T-helper 2 cell treated with Interferon-gamma antibody and Interleukin-4, amounts not matched to agents 5 μg/mL and 100 μg/mL, for 36 hours (primary cell): ENCODE measurements at regions not wholly inside any gene's neighbourhood (a gene's known extent, or its start where the extent isn't known, plus 50 kb on each side); places are given as distances from the start of the nearest gene placed in this dataset.
"Not testable (repeated sequence)": the region's sequence is repeated elsewhere in the genome, so short reads cannot be mapped to it uniquely, and the experiment has no call there.

ENCODE experiments used
- DNase-seq: peaks from one replicate; pipeline ENCODE4 v3.0.0; 2021; ENCODE audit warnings: low spot score
- H3K27ac Mint-ChIP-seq: one replicate; pipeline ENCODE4 v1.8.0; 2021; ENCODE audit warnings: mild to moderate bottlenecking, mixed read lengths
- H3K27me3 Mint-ChIP-seq: one replicate; pipeline ENCODE4 v1.8.0; 2021; ENCODE audit warnings: low read depth, mixed read lengths
- H3K36me3 Mint-ChIP-seq: one replicate; pipeline ENCODE4 v1.8.0; 2021; ENCODE audit warnings: low read depth, mixed read lengths
- H3K4me1 Mint-ChIP-seq: one replicate; pipeline ENCODE4 v1.8.0; 2021; ENCODE audit warnings: low read depth, mixed read lengths
- H3K4me3 Mint-ChIP-seq: one replicate; pipeline ENCODE4 v1.8.0; 2022; ENCODE audit warnings: mild to moderate bottlenecking, moderate library complexity, mixed read lengths
- H3K9me3 Mint-ChIP-seq: one replicate; pipeline ENCODE4 v1.8.0; 2021; ENCODE audit warnings: mixed read lengths

GRCh38 chr6:100196214-100196982, 202.4 kb upstream of the MCHR2 start:
- not testable (repeated sequence) for H3K36me3 Mint-ChIP-seq

GRCh38 chr6:100195244-100195643, 201.2 kb upstream of the MCHR2 start:
- H3K9me3 Mint-ChIP-seq, DNase-seq: not testable (repeated sequence)

More at GRCh38 chr6:100196214-100196982, 202.4 kb upstream of the MCHR2 start:
- H3K9me3 Mint-ChIP-seq, DNase-seq, H3K27me3 Mint-ChIP-seq, H3K4me1 Mint-ChIP-seq, H3K27ac Mint-ChIP-seq, H3K4me3 Mint-ChIP-seq: not testable (repeated sequence)

GRCh38 chr6:100194535-100194934, 200.5 kb upstream of the MCHR2 start:
- no peak for DNase-seq
- peaks cover 3% of the 10 kb centered on the region for H3K27me3 Mint-ChIP-seq
- no peaks in the 10 kb centered on the region for H3K9me3 Mint-ChIP-seq
- no peaks in the 10 kb centered on the region for H3K36me3 Mint-ChIP-seq
- no peak overlapping the region for H3K27ac Mint-ChIP-seq
- no peak overlapping the region for H3K4me3 Mint-ChIP-seq
- H3K4me1 Mint-ChIP-seq = no peaks in the 10 kb centered on the region

More at GRCh38 chr6:100195244-100195643, 201.2 kb upstream of the MCHR2 start:
- not testable (repeated sequence) for H3K4me3 Mint-ChIP-seq, H3K27me3 Mint-ChIP-seq, H3K27ac Mint-ChIP-seq, H3K4me1 Mint-ChIP-seq, H3K36me3 Mint-ChIP-seq

GRCh38 chr6:100188754-100189153, 194.7 kb upstream of the MCHR2 start:
- Mint-ChIP-seq H3K36me3 (no peaks in the 10 kb centered on the region), H3K9me3 (no peaks in the 10 kb centered on the region), H3K27me3 (peaks cover 9% of the 10 kb centered on the region), H3K27ac (no peak overlapping the region), H3K4me1 (peaks cover 8% of the 10 kb centered on the region), H3K4me3 (no peak overlapping the region)
- no peak for DNase-seq

GRCh38 chr6:100186552-100186951, 192.5 kb upstream of the MCHR2 start:
- no peak for DNase-seq
- no peak overlapping the region for H3K27ac Mint-ChIP-seq
- H3K9me3 Mint-ChIP-seq = no peaks in the 10 kb centered on the region
- H3K4me1 Mint-ChIP-seq = peaks cover 8% of the 10 kb centered on the region
- H3K4me3 Mint-ChIP-seq = no peak overlapping the region
- no peaks in the 10 kb centered on the region for H3K36me3 Mint-ChIP-seq
- peaks cover 9% of the 10 kb centered on the region for H3K27me3 Mint-ChIP-seq

- no peaks in the 10 kb centered on the region for H3K9me3 Mint-ChIP-seq
- peaks cover 6% of the 10 kb centered on the region for H3K27me3 Mint-ChIP-seq
- no peak overlapping the region for H3K4me3 Mint-ChIP-seq
- H3K4me1 Mint-ChIP-seq = peaks cover 10% of the 10 kb centered on the region
- no peaks in the 10 kb centered on the region for H3K36me3 Mint-ChIP-seq
- DNase-seq = no peak
- no peak overlapping the region for H3K27ac Mint-ChIP-seq
Observed at GRCh38 chr6:100185615-100186014, 191.6 kb upstream of the MCHR2 start.

GRCh38 chr6:100184473-100184872, 190.4 kb upstream of the MCHR2 start:
- Mint-ChIP-seq H3K4me3 (no peak overlapping the region), H3K36me3 (no peaks in the 10 kb centered on the region), H3K27ac (no peak overlapping the region)

GRCh38 chr6:100182313-100182712, 188.3 kb upstream of the MCHR2 start:
- Mint-ChIP-seq H3K4me3 (no peak overlapping the region), H3K27ac (no peak overlapping the region), H3K27me3 (peaks cover 2% of the 10 kb centered on the region), H3K4me1 (peaks cover 10% of the 10 kb centered on the region), H3K36me3 (no peaks in the 10 kb centered on the region), H3K9me3 (peaks cover 6% of the 10 kb centered on the region)
- no peak for DNase-seq

More at GRCh38 chr6:100184473-100184872, 190.4 kb upstream of the MCHR2 start:
- peaks cover 3% of the 10 kb centered on the region for H3K9me3 Mint-ChIP-seq
- peaks cover 6% of the 10 kb centered on the region for H3K27me3 Mint-ChIP-seq
- peaks cover 10% of the 10 kb centered on the region for H3K4me1 Mint-ChIP-seq
- DNase-seq = no peak

GRCh38 chr6:100181309-100181708, 187.3 kb upstream of the MCHR2 start:
- H3K4me1 Mint-ChIP-seq = peaks cover 14% of the 10 kb centered on the region
- DNase-seq = no peak
- no peaks in the 10 kb centered on the region for H3K36me3 Mint-ChIP-seq
- H3K4me3 Mint-ChIP-seq = no peak overlapping the region
- H3K27ac Mint-ChIP-seq = no peak overlapping the region
- H3K9me3 Mint-ChIP-seq = peaks cover 6% of the 10 kb centered on the region
- peaks cover 2% of the 10 kb centered on the region for H3K27me3 Mint-ChIP-seq

- Mint-ChIP-seq H3K27me3 (peaks cover 2% of the 10 kb centered on the region), H3K27ac (no peak overlapping the region), H3K4me3 (no peak overlapping the region), H3K36me3 (no peaks in the 10 kb centered on the region), H3K4me1 (peaks cover 11% of the 10 kb centered on the region), H3K9me3 (peaks cover 6% of the 10 kb centered on the region)
- no peak for DNase-seq
Observed at GRCh38 chr6:100179576-100179975, 185.6 kb upstream of the MCHR2 start.

- Mint-ChIP-seq H3K4me1 (peaks cover 16% of the 10 kb centered on the region), H3K36me3 (peaks cover 3% of the 10 kb centered on the region), H3K9me3 (peaks cover 6% of the 10 kb centered on the region), H3K27me3 (no peaks in the 10 kb centered on the region), H3K27ac (no peak overlapping the region), H3K4me3 (no peak overlapping the region)
- DNase-seq = no peak
Observed at GRCh38 chr6:100177956-100178355, 183.9 kb upstream of the MCHR2 start.

GRCh38 chr6:100176951-100177710, 183.1 kb upstream of the MCHR2 start:
- Mint-ChIP-seq H3K9me3 (peaks cover 6% of the 10 kb centered on the region), H3K4me3 (no peak overlapping the region), H3K36me3 (peaks cover 3% of the 10 kb centered on the region), H3K27ac (no peak overlapping the region), H3K27me3 (no peaks in the 10 kb centered on the region), H3K4me1 (peaks cover 19% of the 10 kb centered on the region)
- DNase-seq = no peak

GRCh38 chr6:100176311-100176950, 182.4 kb upstream of the MCHR2 start:
- H3K9me3 Mint-ChIP-seq = peaks cover 6% of the 10 kb centered on the region
- peaks cover 3% of the 10 kb centered on the region for H3K36me3 Mint-ChIP-seq
- H3K4me1 Mint-ChIP-seq = peaks cover 23% of the 10 kb centered on the region

GRCh38 chr6:100175814-100176310, 181.8 kb upstream of the MCHR2 start:
- Mint-ChIP-seq H3K9me3 (peaks cover 6% of the 10 kb centered on the region), H3K27ac (no peak overlapping the region), H3K36me3 (peaks cover 3% of the 10 kb centered on the region), H3K27me3 (no peaks in the 10 kb centered on the region), H3K4me3 (no peak overlapping the region), H3K4me1 (peaks cover 27% of the 10 kb centered on the region)
- no peak for DNase-seq

More at GRCh38 chr6:100176311-100176950, 182.4 kb upstream of the MCHR2 start:
- H3K27ac Mint-ChIP-seq = no peak overlapping the region
- H3K4me3 Mint-ChIP-seq = no peak overlapping the region
- H3K27me3 Mint-ChIP-seq = no peaks in the 10 kb centered on the region
- DNase-seq = no peak
